Right atrium auricular region (tissue), 2 donors: ENCODE measurements at regions not wholly inside any gene's neighbourhood (a gene's known extent, or its start where the extent isn't known, plus 50 kb on each side); places are given as distances from the start of the nearest gene placed in this dataset.

Experiments
- DNase-seq: peaks from one replicate; pipeline ENCODE4 v3.0.0-alpha.2; 2019; ENCODE audit warnings: low spot score
- H3K27ac ChIP-seq, 2 donors: fragments of 200-600 bp; sonication (generic); 1 replicate in 1 of 2; 2 replicates in 1 of 2; pipeline ENCODE4 v1.5.1; 2016 to 2019
- H3K27me3 ChIP-seq, 2 donors: fragments of 200-600 bp; sonication (generic); one replicate each; pipeline versions ENCODE4 v1.5.1 to v1.6.0; 2017 to 2019
- H3K36me3 ChIP-seq: fragments of 200-600 bp; sonication (generic); one replicate; pipeline ENCODE4 v1.5.1; 2016
- H3K4me1 ChIP-seq, 2 donors: fragments of 200-600 bp; sonication (generic); one replicate each; pipeline versions ENCODE4 v1.5.1 to v1.6.0; 2017 to 2019
- H3K4me3 ChIP-seq, 2 donors: fragments of 200-600 bp; sonication (generic); 1 replicate in 1 of 2; 2 replicates in 1 of 2; pipeline ENCODE4 v1.5.1; 2017 to 2019; ENCODE audit warnings: mild to moderate bottlenecking in 1 of 2, moderate library complexity in 1 of 2
- H3K9me3 ChIP-seq, 2 donors: fragments of 200-600 bp; sonication (generic); one replicate each; pipeline ENCODE4 v1.5.1; 2019
- CTCF ChIP-seq, 2 donors: fragments of 200-600 bp; sonication (generic); IDR thresholded peaks; one replicate each; pipeline ENCODE4 v1.5.1; 2019; ENCODE audit warnings: antibody characterized with exemption in 2 of 2

GRCh38 chr5:60489856-60490255 lies 210.1 kb downstream of the DEPDC1B start:
- H3K4me1 ChIP-seq: no peaks in the 10 kb centered on the region
- H3K36me3 ChIP-seq: no peaks in the 10 kb centered on the region
- no peak overlapping the region for H3K27ac ChIP-seq
- no peak for DNase-seq
- no peak for TF ChIP-seq CTCF (IDR thresholded peaks at IDR 0.05)
- H3K9me3 ChIP-seq: no peaks in the 10 kb centered on the region
- H3K4me3 ChIP-seq: no peak overlapping the region
- no peaks in the 10 kb centered on the region for H3K27me3 ChIP-seq

GRCh38 chr5:60489377-60489776 lies 210.6 kb downstream of the DEPDC1B start:
- Histone ChIP-seq H3K9me3 (no peaks in the 10 kb centered on the region), H3K4me1 (no peaks in the 10 kb centered on the region), H3K27ac (no peak overlapping the region), H3K36me3 (no peaks in the 10 kb centered on the region), H3K4me3 (no peak overlapping the region), H3K27me3 (no peaks in the 10 kb centered on the region)
- TF ChIP-seq CTCF (IDR thresholded peaks at IDR 0.05): no peak
- no peak for DNase-seq

- Histone ChIP-seq H3K27me3 (no peaks in the 10 kb centered on the region), H3K9me3 (no peaks in the 10 kb centered on the region), H3K27ac (no peak overlapping the region), H3K4me1 (no peaks in the 10 kb centered on the region), H3K36me3 (no peaks in the 10 kb centered on the region), H3K4me3 (no peak overlapping the region)
- DNase-seq: no peak
- no peak for TF ChIP-seq CTCF (IDR thresholded peaks at IDR 0.05)
Measured at GRCh38 chr5:60488466-60489130, 211.4 kb downstream of the DEPDC1B start.

GRCh38 chr5:60487885-60488442 lies 212.0 kb downstream of the DEPDC1B start:
- no peak for DNase-seq
- Histone ChIP-seq H3K27ac (no peak overlapping the region), H3K36me3 (no peaks in the 10 kb centered on the region), H3K9me3 (no peaks in the 10 kb centered on the region), H3K27me3 (no peaks in the 10 kb centered on the region), H3K4me3 (no peak overlapping the region), H3K4me1 (no peaks in the 10 kb centered on the region)
- no peak for TF ChIP-seq CTCF (IDR thresholded peaks at IDR 0.05)

- TF ChIP-seq CTCF (IDR thresholded peaks at IDR 0.05): no peak
- H3K4me3 ChIP-seq: no peak overlapping the region
- H3K27me3 ChIP-seq: no peaks in the 10 kb centered on the region
- no peak overlapping the region for H3K27ac ChIP-seq
- no peaks in the 10 kb centered on the region for H3K4me1 ChIP-seq
- no peak for DNase-seq
- no peaks in the 10 kb centered on the region for H3K36me3 ChIP-seq
- no peaks in the 10 kb centered on the region for H3K9me3 ChIP-seq
Measured at GRCh38 chr5:60487476-60487875, 212.5 kb downstream of the DEPDC1B start.

GRCh38 chr5:60485361-60485760 lies 214.6 kb downstream of the DEPDC1B start:
- H3K27me3 ChIP-seq: no peaks in the 10 kb centered on the region
- H3K4me1 ChIP-seq: no peaks in the 10 kb centered on the region
- H3K27ac ChIP-seq: no peak overlapping the region
- TF ChIP-seq CTCF (IDR thresholded peaks at IDR 0.05): no peak
- no peak for DNase-seq
- H3K9me3 ChIP-seq: no peaks in the 10 kb centered on the region
- H3K36me3 ChIP-seq: no peaks in the 10 kb centered on the region
- no peak overlapping the region for H3K4me3 ChIP-seq
